ENCODE measurements at regions not wholly inside any gene's neighbourhood (a gene's known extent, or its start where the extent isn't known, plus 50 kb on each side); places are given as distances from the start of the nearest gene placed in this dataset.

- no peak for DNase-seq
Measured at GRCh38 chr6:4615231-4615630, 161.0 kb upstream of the CDYL start.

- no peak for DNase-seq
Measured at GRCh38 chr6:4614637-4615036, 161.6 kb upstream of the CDYL start.

GRCh38 chr6:4613795-4614194 is 162.4 kb upstream of the CDYL start:
- DNase-seq: no peak

GRCh38 chr6:4613381-4613780 is 162.8 kb upstream of the CDYL start:
- DNase-seq: no peak

- DNase-seq: no peak
Measured at GRCh38 chr6:4612636-4613171, 163.5 kb upstream of the CDYL start.

- DNase-seq: no peak
Measured at GRCh38 chr6:4611429-4612129, 164.6 kb upstream of the CDYL start.

- no peak for DNase-seq
Measured at GRCh38 chr6:4610256-4610655, 165.9 kb upstream of the CDYL start.

- peak; percentile 11 for DNase-seq
Measured at GRCh38 chr6:4608361-4609115, 167.7 kb upstream of the CDYL start.

GRCh38 chr6:4607793-4608192 is 168.4 kb upstream of the CDYL start:
- DNase-seq: no peak

- no peak for DNase-seq
Measured at GRCh38 chr6:4606821-4607704, 169.1 kb upstream of the CDYL start.

- no peak for DNase-seq
Measured at GRCh38 chr6:4606016-4606415, 170.2 kb upstream of the CDYL start.

GRCh38 chr6:4603856-4604369 is 172.3 kb upstream of the CDYL start:
- DNase-seq: no peak

GRCh38 chr6:4603291-4603690 is 172.9 kb upstream of the CDYL start:
- no peak for DNase-seq

GRCh38 chr6:4599924-4600323 is 176.3 kb upstream of the CDYL start:
- DNase-seq: no peak

- no peak for DNase-seq
Measured at GRCh38 chr6:4598384-4598995, 177.7 kb upstream of the CDYL start.

GRCh38 chr6:4593951-4594350 is 182.3 kb upstream of the CDYL start:
- DNase-seq: no peak

- DNase-seq: no peak
Measured at GRCh38 chr6:4592026-4592425, 184.2 kb upstream of the CDYL start.

GRCh38 chr6:4591218-4591617 is 185.0 kb upstream of the CDYL start:
- no peak for DNase-seq

GRCh38 chr6:4589295-4589694 is 186.9 kb upstream of the CDYL start:
- DNase-seq: no peak

GRCh38 chr6:4588581-4588980 is 187.6 kb upstream of the CDYL start:
- DNase-seq: no peak

GRCh38 chr6:4588163-4588562 is 188.0 kb upstream of the CDYL start:
- DNase-seq: no peak

GRCh38 chr6:4587171-4587570 is 189.0 kb upstream of the CDYL start:
- DNase-seq: no peak

- no peak for DNase-seq
Measured at GRCh38 chr6:4586469-4586859, 189.7 kb upstream of the CDYL start.

Data from NCI-H2171 treated with DMSO at 0.1 percent for 48 hours (cell line).